ENCODE measurements at regions not wholly inside any gene's neighbourhood (a gene's known extent, or its start where the extent isn't known, plus 50 kb on each side); places are given as distances from the start of the nearest gene placed in this dataset.

DNA sequence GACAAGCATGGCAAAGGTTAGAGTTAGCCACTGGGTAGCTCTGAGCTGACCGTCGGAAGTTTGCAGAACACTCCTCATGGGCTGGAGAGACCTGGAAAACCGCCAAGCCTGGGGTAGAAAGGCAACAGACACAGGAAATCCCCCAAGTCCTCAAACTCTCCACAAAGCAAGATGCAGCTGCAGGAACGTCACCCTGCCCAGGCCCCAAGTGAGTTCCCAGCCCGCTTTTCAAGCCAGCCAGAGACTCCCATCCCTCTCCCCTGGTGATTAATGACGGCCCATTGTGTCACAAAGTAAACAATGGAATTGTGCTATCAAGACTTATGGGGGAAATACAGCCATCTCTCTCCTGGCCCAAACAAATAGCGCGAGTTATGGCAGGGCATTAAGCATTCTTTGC lies 633.0 kb downstream of the TBC1D22A start (continued):
- TF ChIP-seq, protein P1, sequence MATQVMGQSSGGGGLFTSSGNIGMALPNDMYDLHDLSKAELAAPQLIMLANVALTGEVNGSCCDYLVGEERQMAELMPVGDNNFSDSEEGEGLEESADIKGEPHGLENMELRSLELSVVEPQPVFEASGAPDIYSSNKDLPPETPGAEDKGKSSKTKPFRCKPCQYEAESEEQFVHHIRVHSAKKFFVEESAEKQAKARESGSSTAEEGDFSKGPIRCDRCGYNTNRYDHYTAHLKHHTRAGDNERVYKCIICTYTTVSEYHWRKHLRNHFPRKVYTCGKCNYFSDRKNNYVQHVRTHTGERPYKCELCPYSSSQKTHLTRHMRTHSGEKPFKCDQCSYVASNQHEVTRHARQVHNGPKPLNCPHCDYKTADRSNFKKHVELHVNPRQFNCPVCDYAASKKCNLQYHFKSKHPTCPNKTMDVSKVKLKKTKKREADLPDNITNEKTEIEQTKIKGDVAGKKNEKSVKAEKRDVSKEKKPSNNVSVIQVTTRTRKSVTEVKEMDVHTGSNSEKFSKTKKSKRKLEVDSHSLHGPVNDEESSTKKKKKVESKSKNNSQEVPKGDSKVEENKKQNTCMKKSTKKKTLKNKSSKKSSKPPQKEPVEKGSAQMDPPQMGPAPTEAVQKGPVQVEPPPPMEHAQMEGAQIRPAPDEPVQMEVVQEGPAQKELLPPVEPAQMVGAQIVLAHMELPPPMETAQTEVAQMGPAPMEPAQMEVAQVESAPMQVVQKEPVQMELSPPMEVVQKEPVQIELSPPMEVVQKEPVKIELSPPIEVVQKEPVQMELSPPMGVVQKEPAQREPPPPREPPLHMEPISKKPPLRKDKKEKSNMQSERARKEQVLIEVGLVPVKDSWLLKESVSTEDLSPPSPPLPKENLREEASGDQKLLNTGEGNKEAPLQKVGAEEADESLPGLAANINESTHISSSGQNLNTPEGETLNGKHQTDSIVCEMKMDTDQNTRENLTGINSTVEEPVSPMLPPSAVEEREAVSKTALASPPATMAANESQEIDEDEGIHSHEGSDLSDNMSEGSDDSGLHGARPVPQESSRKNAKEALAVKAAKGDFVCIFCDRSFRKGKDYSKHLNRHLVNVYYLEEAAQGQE (IDR thresholded peaks at IDR 0.05; ENCODE audit: low read depth), result no peak
- TF ChIP-seq ZFX (IDR thresholded peaks at IDR 0.05) (no peak), SP1 (IDR thresholded peaks at IDR 0.05; ENCODE audit: low read depth) (no peak), JUND (IDR thresholded peaks at IDR 0.05) (no peak)

DNA sequence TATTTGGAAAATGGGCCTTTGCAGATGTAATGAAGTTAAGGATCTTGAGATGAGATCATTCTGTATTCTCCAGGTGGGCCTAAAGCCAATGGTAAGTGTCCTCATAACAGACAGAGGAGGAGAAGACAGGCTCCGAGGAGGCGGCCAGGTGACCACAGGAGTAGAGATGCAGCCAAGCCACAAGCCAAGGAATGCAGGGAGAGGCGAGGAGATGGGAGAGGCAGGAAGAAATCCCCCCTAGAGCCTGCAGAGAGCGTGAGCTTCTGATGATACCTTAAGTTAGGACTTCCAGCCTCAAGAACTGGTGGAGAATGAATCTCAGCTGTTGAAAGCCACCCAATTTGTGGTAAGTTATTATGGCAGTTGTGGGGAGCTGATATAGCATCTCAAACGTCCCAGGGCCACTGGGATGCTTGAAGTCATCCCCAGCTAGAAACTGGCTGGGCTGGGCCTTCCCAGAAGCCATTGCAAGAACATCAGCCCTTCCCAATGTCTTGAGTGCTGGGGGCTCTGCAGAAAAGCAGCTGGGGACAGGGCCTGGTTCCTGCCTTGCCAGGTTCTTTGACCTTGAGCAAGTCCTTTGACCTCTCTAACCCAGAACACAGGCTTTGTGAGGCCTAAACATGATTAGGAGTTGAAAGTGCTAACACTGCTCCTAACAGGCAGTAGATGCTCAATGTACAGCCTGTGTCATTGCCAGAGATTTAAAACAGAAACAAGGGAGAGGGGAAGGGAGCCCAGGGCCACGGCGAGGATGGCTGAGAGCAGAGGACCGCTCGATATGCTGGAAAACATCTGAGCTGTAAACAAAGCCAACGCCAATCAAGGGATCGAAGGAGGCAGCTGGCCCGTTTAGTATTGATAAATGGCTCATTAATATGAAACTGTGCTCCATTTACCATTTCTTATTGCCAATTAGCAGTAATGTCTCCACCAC lies 632.3 kb downstream of the TBC1D22A start:
- POLR2A ChIA-PET, result no interaction called here
- RAD21 ChIA-PET (ENCODE audit: low non-redundant PET in 1 of 2, low total read pairs in 2 of 2, uncharacterized antibody in 2 of 2, unreplicated experiment in 2 of 2), result no interaction called here
- BruUV-seq (replicated peaks), result no TSS peak

More for the DNA sequence above, 632.3 kb downstream of the TBC1D22A start:
- Histone ChIP-seq H4K20me1 (ENCODE audit: insufficient read depth) (no peaks in the 10 kb centered on the region), H3K4me1 (ENCODE audit: control insufficient read depth in 1 of 2, insufficient read depth in 2 of 2, low read length in 2 of 2) (no peaks in the 10 kb centered on the region), H3K36me3 (ENCODE audit: control insufficient read depth in 1 of 2, insufficient read depth in 2 of 2, low read length in 2 of 2) (no peaks in the 10 kb centered on the region), H3K79me2 (ENCODE audit: insufficient read depth, low read length) (no peaks in the 10 kb centered on the region), H3K9ac (ENCODE audit: low read length) (no peak overlapping the region), H3K9me2 (ENCODE audit: insufficient read depth) (no peaks in the 10 kb centered on the region), H2AFZ (ENCODE audit: low read depth, low read length, poor library complexity, severe bottlenecking) (no peak overlapping the region), H3K9me3 (ENCODE audit: control insufficient read depth in 1 of 2, insufficient read depth in 1 of 2, low read depth in 1 of 2, low read length in 2 of 2) (no peaks in the 10 kb centered on the region), H3K4me3 (replicated peaks in 1 of 2; ENCODE audit: low read depth in 1 of 2, low read length in 2 of 2) (no peak overlapping the region), H3K4me2 (ENCODE audit: low read length) (no peak overlapping the region), H3K27me3 (ENCODE audit: insufficient read depth, low read length) (no peaks in the 10 kb centered on the region), H3K27ac (ENCODE audit: low read depth, low read length) (no peak overlapping the region)
- DNase-seq (ENCODE audit: low read depth, low spot score), result no peak
- TF ChIP-seq ZFX (IDR thresholded peaks at IDR 0.05), result no peak
- no peak for TF ChIP-seq CBX3 (IDR thresholded peaks at IDR 0.05; ENCODE audit: low read depth)
- no peak for TF ChIP-seq ELF1 (IDR thresholded peaks at IDR 0.05; ENCODE audit: borderline replicate concordance, low read depth)
- TF ChIP-seq JUND (IDR thresholded peaks at IDR 0.05), result no peak
- ATAC-seq, result no peak
- CTCF ChIA-PET, result no interaction called here
- intact Hi-C loops (cut with micrococcal nuclease), result no loop called here
